SK-N-SH (cell line): ENCODE measurements at regions not wholly inside any gene's neighbourhood (a gene's known extent, or its start where the extent isn't known, plus 50 kb on each side); places are given as distances from the start of the nearest gene placed in this dataset.

Source experiments
- NRF1 ChIP-seq: IDR thresholded peaks from 2 replicates; pipeline ENCODE4 v1.6.1; 2012; ENCODE audit warnings: low read depth, mild to moderate bottlenecking, low read length
- RCOR1 ChIP-seq: fragments of 150-350 bp; IDR thresholded peaks from 2 replicates; pipeline ENCODE4 v1.6.1; 2017; ENCODE audit warnings: antibody characterized with exemption, low read length
- RFX5 ChIP-seq: IDR thresholded peaks from 2 replicates; pipeline ENCODE4 v1.6.1; 2012; ENCODE audit warnings: mild to moderate bottlenecking, improper control_type of control experiment, low read length
- TF ChIP-seq, protein P1 (sequence below): IDR thresholded peaks from 2 replicates; pipeline ENCODE4 v1.4.0; 2012; ENCODE audit warnings: low read depth
- TF ChIP-seq, protein P2 (sequence below): IDR thresholded peaks from 2 replicates; pipeline ENCODE4 v1.4.0; 2012; ENCODE audit warnings: low read depth, borderline replicate concordance

DNA sequence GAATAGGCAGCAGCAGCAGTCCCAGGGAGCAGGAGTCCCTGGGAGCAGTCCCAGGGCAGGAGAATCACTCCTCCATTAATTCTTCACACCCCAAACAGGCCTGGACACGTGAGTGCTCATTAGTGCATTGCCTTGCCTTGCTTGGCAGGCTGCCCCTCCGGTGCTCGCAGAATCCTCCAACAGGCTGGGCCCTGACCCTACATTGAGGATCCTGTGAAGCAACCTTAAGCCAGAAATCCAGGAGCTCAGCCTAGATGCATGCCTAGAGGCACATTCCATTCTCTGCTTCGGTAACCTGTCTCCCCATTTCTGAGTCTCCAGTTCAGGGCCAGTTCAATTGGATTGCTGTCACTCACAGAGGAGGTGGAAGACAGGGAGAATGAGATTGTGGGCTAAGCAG is 97.4 kb upstream of the LRATD1 start:
- TF ChIP-seq RFX5 (no peak), NRF1 (no peak), RCOR1 (no peak)
- TF ChIP-seq, protein P1, sequence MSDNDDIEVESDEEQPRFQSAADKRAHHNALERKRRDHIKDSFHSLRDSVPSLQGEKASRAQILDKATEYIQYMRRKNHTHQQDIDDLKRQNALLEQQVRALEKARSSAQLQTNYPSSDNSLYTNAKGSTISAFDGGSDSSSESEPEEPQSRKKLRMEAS, result no peak
- TF ChIP-seq, protein P2, sequence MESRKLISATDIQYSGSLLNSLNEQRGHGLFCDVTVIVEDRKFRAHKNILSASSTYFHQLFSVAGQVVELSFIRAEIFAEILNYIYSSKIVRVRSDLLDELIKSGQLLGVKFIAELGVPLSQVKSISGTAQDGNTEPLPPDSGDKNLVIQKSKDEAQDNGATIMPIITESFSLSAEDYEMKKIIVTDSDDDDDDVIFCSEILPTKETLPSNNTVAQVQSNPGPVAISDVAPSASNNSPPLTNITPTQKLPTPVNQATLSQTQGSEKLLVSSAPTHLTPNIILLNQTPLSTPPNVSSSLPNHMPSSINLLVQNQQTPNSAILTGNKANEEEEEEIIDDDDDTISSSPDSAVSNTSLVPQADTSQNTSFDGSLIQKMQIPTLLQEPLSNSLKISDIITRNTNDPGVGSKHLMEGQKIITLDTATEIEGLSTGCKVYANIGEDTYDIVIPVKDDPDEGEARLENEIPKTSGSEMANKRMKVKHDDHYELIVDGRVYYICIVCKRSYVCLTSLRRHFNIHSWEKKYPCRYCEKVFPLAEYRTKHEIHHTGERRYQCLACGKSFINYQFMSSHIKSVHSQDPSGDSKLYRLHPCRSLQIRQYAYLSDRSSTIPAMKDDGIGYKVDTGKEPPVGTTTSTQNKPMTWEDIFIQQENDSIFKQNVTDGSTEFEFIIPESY, result no peak
